H1 (cell line): ENCODE measurements at regions not wholly inside any gene's neighbourhood (a gene's known extent, or its start where the extent isn't known, plus 50 kb on each side); places are given as distances from the start of the nearest gene placed in this dataset.

Source experiments
- CTCF ChIA-PET: fragments of 300-600 bp; sonication (Branson Sonifier 250); formaldehyde crosslinking; loops from one replicate; lab custom pipeline; 2021; ENCODE audit not compliant: partially characterized antibody; lab: Charles Lee
- POLR2A ChIA-PET: fragments of 300-600 bp; sonication (Branson Sonifier 250); formaldehyde crosslinking; loops from one replicate; lab custom pipeline; 2021; ENCODE audit warnings: inconsistent platforms; ENCODE audit not compliant: partially characterized antibody; lab: Charles Lee
- DNase-seq, 2 experiments: peaks; one replicate each; pipeline versions ENCODE4 v3.0.0 to v3.0.0-alpha.2; 2010 to 2022; ENCODE audit warnings: low spot score in 2 of 2, low read depth in 1 of 2, mixed read lengths in 1 of 2
- FAIRE-seq: peaks from 2 replicates; lab custom pipeline; 2011; peaks lifted over from hg19 to GRCh38; lab: Jason Lieb, UNC
- H2AFZ ChIP-seq: 2 replicates; pipeline ENCODE4 v1.8.1; 2012; ENCODE audit warnings: low read length, inconsistent platforms
- H2AK5ac ChIP-seq: 2 replicates; pipeline ENCODE4 v1.6.1; 2013; ENCODE audit warnings: low read depth, low read length
- H2BK120ac ChIP-seq: replicated peaks from 2 replicates; pipeline ENCODE3; 2013; ENCODE audit warnings: low read depth, low read length, inconsistent platforms
- H2BK12ac ChIP-seq: 2 replicates; pipeline ENCODE4 v1.6.1; 2013; ENCODE audit warnings: low read depth, low read length
- H2BK15ac ChIP-seq: 2 replicates; pipeline ENCODE4 v1.6.1; 2013; ENCODE audit warnings: low read length
- H2BK20ac ChIP-seq: 2 replicates; pipeline ENCODE4 v1.6.1; 2013; ENCODE audit warnings: low read length
- H2BK5ac ChIP-seq: 2 replicates; pipeline ENCODE4 v1.6.1; 2013; ENCODE audit warnings: low read depth, low read length
- H3K14ac ChIP-seq: 2 replicates; pipeline ENCODE4 v1.6.1; 2013; ENCODE audit warnings: inconsistent platforms; ENCODE audit not compliant: insufficient read length
- H3K18ac ChIP-seq: 2 replicates; pipeline ENCODE4 v1.6.1; 2013; ENCODE audit warnings: low read length; ENCODE audit errors: extremely low read depth
- H3K23ac ChIP-seq: 2 replicates; pipeline ENCODE4 v1.6.1; 2013; ENCODE audit warnings: inconsistent platforms; ENCODE audit not compliant: insufficient read length
- H3K23me2 ChIP-seq: 2 replicates; pipeline ENCODE4 v1.6.1; 2013; ENCODE audit warnings: low read depth, low read length
- H3K27ac ChIP-seq: 2 replicates; pipeline ENCODE4 v1.6.1; 2011; ENCODE audit warnings: low read depth, low read length, inconsistent platforms
- H3K27me3 ChIP-seq, 4 experiments: replicated peaks in 1 of 4; 1 replicate in 1 of 4; 2 replicates in 3 of 4; pipeline versions ENCODE4 v1.6.1 to v1.8.1; 2011 to 2013; ENCODE audit warnings: low read length in 3 of 4, mild to moderate bottlenecking in 3 of 4, inconsistent platforms in 2 of 4, mixed read lengths in 2 of 4, moderate library complexity in 1 of 4; ENCODE audit not compliant: control insufficient read depth in 3 of 4, insufficient read depth in 3 of 4; ENCODE audit errors: extremely low read depth in 1 of 4
- H3K36me3 ChIP-seq, 4 experiments: 2 replicates each; pipeline versions ENCODE4 v1.6.1 to v1.8.1; 2011 to 2013; ENCODE audit warnings: mild to moderate bottlenecking in 4 of 4, low read length in 3 of 4, moderate library complexity in 2 of 4, control low read depth in 1 of 4, inconsistent platforms in 1 of 4; ENCODE audit not compliant: insufficient read depth in 4 of 4, control insufficient read depth in 2 of 4
- H3K4ac ChIP-seq: replicated peaks from 2 replicates; pipeline ENCODE3; 2013; ENCODE audit warnings: low read length, low read depth, mixed read lengths, inconsistent platforms; ENCODE audit not compliant: insufficient read length
- H3K4me1 ChIP-seq, 4 experiments: replicated peaks in 1 of 4; 1 replicate in 1 of 4; 2 replicates in 3 of 4; pipeline versions ENCODE4 v1.6.1 to v1.8.1; 2011 to 2013; ENCODE audit warnings: low read length in 3 of 4, inconsistent platforms in 2 of 4, mixed read lengths in 1 of 4; ENCODE audit not compliant: insufficient read depth in 4 of 4, control insufficient read depth in 3 of 4
- H3K4me2 ChIP-seq, 2 experiments: 2 replicates each; pipeline versions ENCODE4 v1.6.1 to v1.8.1; 2011 to 2013; ENCODE audit warnings: low read depth in 2 of 2, low read length in 2 of 2, control low read depth in 1 of 2, inconsistent platforms in 1 of 2, mild to moderate bottlenecking in 1 of 2; ENCODE audit not compliant: insufficient read depth in 1 of 2
- H3K4me3 ChIP-seq, 4 experiments: fragments of 200-600, 300-600 bp in 1 of 4; sonication (generic), shearing (Covaris generic), sonication (Bioruptor Twin) in 1 of 4; 2 replicates each; pipeline versions ENCODE4 v1.5.1 to v1.8.1; 2011 to 2016; ENCODE audit warnings: low read length in 4 of 4, low read depth in 3 of 4, control low read depth in 2 of 4, inconsistent platforms in 2 of 4, mild to moderate bottlenecking in 2 of 4, mixed read lengths in 1 of 4, moderate library complexity in 1 of 4; ENCODE audit not compliant: insufficient read depth in 2 of 4; ENCODE audit errors: extremely low read depth in 1 of 4
- H3K56ac ChIP-seq: replicated peaks from 2 replicates; pipeline ENCODE3; 2013; ENCODE audit warnings: low read depth, mild to moderate bottlenecking, mixed read lengths, low read length, inconsistent platforms; ENCODE audit not compliant: insufficient read length
- H3K79me1 ChIP-seq: 2 replicates; pipeline ENCODE4 v1.6.1; 2013; ENCODE audit warnings: low read depth, low read length, control low read depth
- H3K79me2 ChIP-seq, 2 experiments: 2 replicates each; pipeline versions ENCODE4 v1.6.1 to v1.8.1; 2012 to 2013; ENCODE audit warnings: low read length in 2 of 2, mild to moderate bottlenecking in 2 of 2, inconsistent platforms in 1 of 2; ENCODE audit not compliant: insufficient read depth in 2 of 2, control insufficient read depth in 1 of 2
- H3K9ac ChIP-seq, 4 experiments: replicated peaks in 1 of 4; 1 replicate in 1 of 4; 2 replicates in 3 of 4; pipeline versions ENCODE4 v1.6.1 to v1.8.1; 2011 to 2013; ENCODE audit warnings: low read depth in 3 of 4, low read length in 3 of 4, control low read depth in 2 of 4, mild to moderate bottlenecking in 2 of 4, moderate library complexity in 2 of 4, inconsistent platforms in 1 of 4; ENCODE audit errors: extremely low read depth in 1 of 4
- H3K9me3 ChIP-seq, 2 experiments: 2 replicates each; pipeline versions ENCODE4 v1.6.1 to v1.8.1; 2012 to 2013; ENCODE audit warnings: mild to moderate bottlenecking in 2 of 2, moderate library complexity in 2 of 2, control low read depth in 1 of 2, inconsistent platforms in 1 of 2, low read depth in 1 of 2, low read length in 1 of 2, mixed read lengths in 1 of 2; ENCODE audit not compliant: insufficient read depth in 2 of 2
- H4K20me1 ChIP-seq, 2 experiments: replicated peaks in 1 of 2; 2 replicates each; pipeline versions ENCODE3 to v1.8.1; 2011 to 2013; ENCODE audit warnings: inconsistent platforms in 2 of 2, low read length in 2 of 2, mild to moderate bottlenecking in 1 of 2; ENCODE audit not compliant: insufficient read depth in 2 of 2, control insufficient read depth in 1 of 2
- H4K5ac ChIP-seq: 2 replicates; pipeline ENCODE4 v1.6.1; 2013; ENCODE audit warnings: low read length, low read depth, mixed read lengths, inconsistent platforms; ENCODE audit not compliant: insufficient read length
- H4K8ac ChIP-seq: 2 replicates; pipeline ENCODE4 v1.8.0; 2013; ENCODE audit warnings: mild to moderate bottlenecking, moderate library complexity, low read length, inconsistent platforms; ENCODE audit not compliant: insufficient read depth; ENCODE audit errors: extremely low read depth
- H4K91ac ChIP-seq: replicated peaks from 2 replicates; pipeline ENCODE3; 2013; ENCODE audit warnings: low read length, mixed read lengths, inconsistent platforms; ENCODE audit not compliant: insufficient read length
- MAX ChIP-seq: IDR thresholded peaks from 2 replicates; pipeline ENCODE4 v1.6.1; 2012; ENCODE audit warnings: inconsistent platforms
- SAP30 ChIP-seq: fragments of 300-600 bp; sonication (generic); IDR thresholded peaks from 2 replicates; pipeline ENCODE4 v1.7.1; 2012; ENCODE audit warnings: low read length, moderate library complexity, mild to moderate bottlenecking, inconsistent platforms; ENCODE audit not compliant: insufficient read depth, insufficient replicate concordance
- WGBS, 2 experiments: shearing (Covaris generic) in 1 of 2; methylation state at CpG; one replicate each; pipeline versions ENCODE4 v1.1.6 to v1.1.7; 2013 to 2015; ENCODE audit warnings: low lambda C conversion rate in 2 of 2, mixed read lengths in 2 of 2, inconsistent platforms in 1 of 2, low coverage in 1 of 2, missing lambda C conversion rate in 1 of 2; ENCODE audit not compliant: insufficient replicate concordance in 2 of 2, insufficient coverage in 1 of 2, insufficient read length in 1 of 2; ENCODE audit errors: extremely low coverage in 1 of 2, missing lambda C conversion rate in 1 of 2; 5-methylcytosine and 5-hydroxymethylcytosine counted together

DNA sequence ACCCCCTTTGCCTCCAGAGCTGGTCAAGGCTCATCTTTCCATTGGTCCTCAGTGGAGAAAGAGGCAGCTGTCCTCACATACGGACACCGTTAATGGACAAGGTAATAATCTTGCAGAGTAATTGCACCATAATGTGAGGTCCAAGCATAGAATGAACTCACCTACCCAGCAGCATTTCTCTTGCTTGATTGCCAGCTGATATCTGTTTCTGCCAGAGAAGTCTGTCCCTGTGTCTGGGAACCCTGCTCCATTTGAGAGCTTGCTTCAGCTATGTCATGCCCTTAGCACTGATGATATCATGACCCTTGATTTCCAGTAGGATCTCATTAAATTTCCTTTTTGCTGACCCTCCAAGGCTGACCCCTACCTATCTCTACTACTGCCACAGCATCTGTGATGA is 154.6 kb downstream of the PIK3R1 start:
- Histone ChIP-seq H2BK12ac (no peak overlapping the region), H3K14ac (no peak overlapping the region), H3K79me2 (no peaks in the 10 kb centered on the region), H3K4me1 (no peaks in the 10 kb centered on the region), H4K20me1 (no peaks in the 10 kb centered on the region), H3K36me3 (no peaks in the 10 kb centered on the region), H2BK120ac (no peak overlapping the region), H2AFZ (no peak overlapping the region), H3K9me3 (no peaks in the 10 kb centered on the region; a peak in 1 of 4 replicates), H3K23ac (no peak overlapping the region), H3K56ac (no peak overlapping the region), H2BK15ac (no peak overlapping the region), H4K91ac (no peak overlapping the region), H3K23me2 (no peaks in the 10 kb centered on the region), H3K9ac (no peak overlapping the region), H3K4ac (no peak overlapping the region), H3K4me3 (no peak overlapping the region), H4K5ac (no peak overlapping the region), H3K4me2 (no peak overlapping the region), H2BK5ac (no peak overlapping the region), H2AK5ac (no peak overlapping the region), H3K27me3 (no peaks in the 10 kb centered on the region), H4K8ac (no peak overlapping the region), H3K18ac (no peak overlapping the region), H3K27ac (no peak overlapping the region), H3K79me1 (no peaks in the 10 kb centered on the region), H2BK20ac (no peak overlapping the region)
- TF ChIP-seq MAX (no peak), SAP30 (no peak)
- CTCF ChIA-PET, result interaction anchor here (1.1 kb wide), 1 partner anchor 16 kb away, joined by 3 read pairs; no protein-coding TSS in a partner anchor
- POLR2A ChIA-PET, result no interaction called here
- WGBS, 2 experiments, result 100% methylated on average over 2 of the region's 2 CpGs; no CpG with 5 or more reads in 1 of the 2 experiments
- FAIRE-seq (no peak), DNase-seq (no peak)
